HG03039 (cell line): ENCODE measurements at regions not wholly inside any gene's neighbourhood (a gene's known extent, or its start where the extent isn't known, plus 50 kb on each side); places are given as distances from the start of the nearest gene placed in this dataset.

Experiments used
- ATAC-seq: cut with Tn5 transposase; IDR thresholded peaks from one replicate; pipeline ENCODE4 v1.9.1; 2021; ENCODE audit warnings: mild to moderate bottlenecking, moderate library complexity; ENCODE audit not compliant: unreplicated experiment

- no peak for ATAC-seq
These were observed 225.1 kb downstream of the CMPK2 start for GRCh38 chr2:6640621-6641015.

GRCh38 chr2:6641956-6642355 is 223.8 kb downstream of the CMPK2 start:
- ATAC-seq = no peak

- no peak for ATAC-seq
These were observed 221.4 kb downstream of the CMPK2 start for GRCh38 chr2:6644261-6644660.

- ATAC-seq = no peak
These were observed 220.7 kb downstream of the CMPK2 start for GRCh38 chr2:6645004-6645403.

GRCh38 chr2:6645672-6646071 is 220.0 kb downstream of the CMPK2 start:
- ATAC-seq = no peak

- no peak for ATAC-seq
These were observed 218.7 kb downstream of the CMPK2 start for GRCh38 chr2:6647046-6647445.

GRCh38 chr2:6648596-6649247 is 217.0 kb downstream of the CMPK2 start:
- no peak for ATAC-seq

GRCh38 chr2:6650311-6650710 is 215.4 kb downstream of the CMPK2 start:
- ATAC-seq = no peak

GRCh38 chr2:6652251-6652650 is 213.5 kb downstream of the CMPK2 start:
- no peak for ATAC-seq

GRCh38 chr2:6653281-6653750 is 212.4 kb downstream of the CMPK2 start:
- no peak for ATAC-seq

GRCh38 chr2:6654279-6654678 is 211.4 kb downstream of the CMPK2 start:
- no peak for ATAC-seq

- ATAC-seq = no peak
These were observed 209.1 kb downstream of the CMPK2 start for GRCh38 chr2:6656633-6657032.

GRCh38 chr2:6657136-6657535 is 208.6 kb downstream of the CMPK2 start:
- ATAC-seq = no peak

- no peak for ATAC-seq
These were observed 207.9 kb downstream of the CMPK2 start for GRCh38 chr2:6657855-6658254.

- ATAC-seq = no peak
These were observed 201.2 kb downstream of the CMPK2 start for GRCh38 chr2:6664332-6665061.

- ATAC-seq = no peak
These were observed 200.3 kb downstream of the CMPK2 start for GRCh38 chr2:6665093-6666045.

- ATAC-seq = no peak
These were observed 198.4 kb downstream of the CMPK2 start for GRCh38 chr2:6667326-6667725.

- ATAC-seq = no peak
These were observed 193.8 kb downstream of the CMPK2 start for GRCh38 chr2:6671913-6672312.

GRCh38 chr2:6674381-6674780 is 191.3 kb downstream of the CMPK2 start:
- no peak for ATAC-seq

- ATAC-seq = no peak
These were observed 189.9 kb downstream of the CMPK2 start for GRCh38 chr2:6675791-6676190.

- no peak for ATAC-seq
These were observed 189.5 kb downstream of the CMPK2 start for GRCh38 chr2:6676241-6676640.
